NT2/D1 (cell line): ENCODE measurements at regions not wholly inside any gene's neighbourhood (a gene's known extent, or its start where the extent isn't known, plus 50 kb on each side); places are given as distances from the start of the nearest gene placed in this dataset.
"Not testable (repeated sequence)": the region's sequence is repeated elsewhere in the genome, so short reads cannot be mapped to it uniquely, and the experiment has no call there.

ENCODE experiments used
- DNase-seq: peaks from one replicate; pipeline ENCODE4 v3.0.0-alpha.2; 2011; ENCODE audit warnings: low read depth, low spot score
- H3K27me3 ChIP-seq: 2 replicates; pipeline ENCODE4 v1.6.0; 2011; ENCODE audit warnings: mild to moderate bottlenecking; ENCODE audit not compliant: insufficient read length, insufficient read depth
- H3K36me3 ChIP-seq: 2 replicates; pipeline ENCODE4 v1.6.1; 2011; ENCODE audit warnings: mild to moderate bottlenecking, low read length, mixed read lengths; ENCODE audit not compliant: insufficient read depth, insufficient read length
- H3K4me1 ChIP-seq: 2 replicates; pipeline ENCODE4 v1.5.1; 2011; ENCODE audit not compliant: insufficient read depth, insufficient read length
- H3K4me3 ChIP-seq: 2 replicates; pipeline ENCODE4 v1.5.1; 2011; ENCODE audit warnings: low read depth; ENCODE audit not compliant: insufficient read length
- H3K9ac ChIP-seq: 2 replicates; pipeline ENCODE4 v1.6.0; 2011; ENCODE audit warnings: low read depth; ENCODE audit not compliant: insufficient read length
- H3K9me3 ChIP-seq: 2 replicates; pipeline ENCODE4 v1.5.1; 2011; ENCODE audit warnings: mild to moderate bottlenecking, low read length; ENCODE audit not compliant: insufficient read depth
- SUZ12 ChIP-seq: IDR thresholded peaks from 2 replicates; pipeline ENCODE4 v1.6.1; 2011; ENCODE audit not compliant: insufficient read length, insufficient read depth; ENCODE audit errors: extremely low read depth
- YY1 ChIP-seq: IDR thresholded peaks from 2 replicates; pipeline ENCODE4 v1.6.1; 2011; ENCODE audit not compliant: insufficient read length, insufficient read depth
- ZNF274 ChIP-seq: IDR thresholded peaks from 2 replicates; pipeline ENCODE4 v1.6.1; 2011; ENCODE audit warnings: mild to moderate bottlenecking, low read depth, low read length

DNA sequence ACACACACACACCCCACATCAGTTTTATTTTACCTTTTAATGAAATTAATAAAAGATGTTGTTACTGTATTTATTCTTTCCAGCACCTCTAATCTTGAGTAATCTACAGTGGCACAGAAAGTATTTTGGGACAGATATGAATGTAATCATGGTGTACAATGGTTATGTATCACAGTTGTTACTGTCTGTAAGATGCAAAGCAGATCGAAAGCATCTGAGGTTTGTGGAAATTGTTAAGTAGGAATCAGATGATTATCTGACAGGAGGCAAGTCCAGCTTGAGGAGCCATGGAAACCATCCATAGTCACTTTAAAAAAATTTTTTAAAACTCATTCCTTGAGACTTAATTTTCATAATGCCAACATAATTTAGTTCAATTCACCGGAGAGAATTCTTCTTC lies 636.3 kb upstream of the MARCKS start:
- H3K9ac ChIP-seq: no peak overlapping the region
- no peaks in the 10 kb centered on the region for H3K36me3 ChIP-seq
- H3K27me3 ChIP-seq: no peaks in the 10 kb centered on the region
- H3K4me1 ChIP-seq: no peaks in the 10 kb centered on the region
- TF ChIP-seq ZNF274 (no peak), YY1 (no peak), SUZ12 (no peak)
- DNase-seq: no peak
- no peak overlapping the region for H3K4me3 ChIP-seq
- H3K9me3 ChIP-seq: no peaks in the 10 kb centered on the region

DNA sequence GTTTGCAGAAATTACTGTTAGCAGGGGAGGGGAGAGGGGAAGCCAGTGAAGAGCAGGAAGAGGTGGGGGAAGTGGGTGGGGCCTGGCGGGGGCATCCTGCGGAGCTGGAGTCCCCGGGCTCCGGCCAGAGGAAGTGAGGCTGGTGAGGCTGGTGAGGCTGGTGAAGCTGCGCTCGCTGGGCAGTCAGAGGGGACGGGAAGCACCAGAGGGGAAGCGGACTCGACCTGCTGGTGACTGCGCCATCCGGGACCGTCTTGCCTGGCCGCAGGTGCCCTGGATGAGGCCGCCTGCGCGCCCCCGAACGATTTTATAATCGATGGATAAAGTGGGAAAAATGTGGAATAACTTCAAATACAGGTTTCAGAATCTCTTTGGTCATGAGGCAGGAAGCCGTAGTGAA lies 635.3 kb upstream of the MARCKS start:
- no peak overlapping the region for H3K4me3 ChIP-seq
- H3K4me1 ChIP-seq: no peaks in the 10 kb centered on the region
- DNase-seq: no peak
- H3K9ac ChIP-seq: no peak overlapping the region
- no peaks in the 10 kb centered on the region for H3K27me3 ChIP-seq
- no peaks in the 10 kb centered on the region for H3K9me3 ChIP-seq
- no peak for TF ChIP-seq SUZ12
- TF ChIP-seq YY1: no peak
- no peak for TF ChIP-seq ZNF274
- H3K36me3 ChIP-seq: no peaks in the 10 kb centered on the region

DNA sequence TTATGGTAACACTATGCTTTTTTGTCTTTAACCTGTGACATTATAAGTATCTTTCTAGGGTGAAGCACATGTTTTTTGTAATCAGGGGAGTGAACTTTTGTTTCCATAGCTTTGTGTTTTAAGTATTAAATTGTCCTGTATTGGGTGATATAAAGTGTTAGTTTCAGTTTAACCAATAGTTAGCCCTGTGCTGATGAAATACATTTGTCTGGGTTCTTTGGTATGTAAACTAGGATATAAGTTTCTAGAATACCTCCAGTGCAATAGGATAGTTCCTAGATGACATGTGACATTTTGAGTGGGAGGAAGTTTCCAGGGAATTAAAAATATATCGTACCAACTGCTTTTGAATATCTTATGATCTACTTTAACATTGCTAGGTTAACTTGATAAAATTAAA lies 611.0 kb upstream of the MARCKS start:
- Histone ChIP-seq H3K27me3 (no peaks in the 10 kb centered on the region), H3K9me3 (no peaks in the 10 kb centered on the region), H3K9ac (no peak overlapping the region), H3K36me3 (no peaks in the 10 kb centered on the region), H3K4me1 (no peaks in the 10 kb centered on the region), H3K4me3 (no peak overlapping the region)
- TF ChIP-seq ZNF274: no peak
- no peak for DNase-seq

- Histone ChIP-seq H3K4me1 (no peaks in the 10 kb centered on the region), H3K27me3 (no peaks in the 10 kb centered on the region), H3K9me3 (no peaks in the 10 kb centered on the region), H3K4me3 (no peak overlapping the region), H3K36me3 (no peaks in the 10 kb centered on the region), H3K9ac (no peak overlapping the region)
- TF ChIP-seq YY1 (no peak), ZNF274 (no peak), SUZ12 (no peak)
- DNase-seq: no peak
Observed at GRCh38 chr6:113248532-113248931, 608.6 kb upstream of the MARCKS start.

- not testable (repeated sequence) for H3K27me3 ChIP-seq, H3K4me3 ChIP-seq, DNase-seq, H3K36me3 ChIP-seq, H3K4me1 ChIP-seq, H3K9ac ChIP-seq, H3K9me3 ChIP-seq
Observed at GRCh38 chr6:113254194-113254593, 603.0 kb upstream of the MARCKS start.

- Histone ChIP-seq H3K9me3 (no peaks in the 10 kb centered on the region; the same call in 1 of the 2 replicates), H3K9ac (no peak overlapping the region), H3K36me3 (no peaks in the 10 kb centered on the region), H3K4me3 (no peak overlapping the region), H3K4me1 (no peaks in the 10 kb centered on the region), H3K27me3 (no peaks in the 10 kb centered on the region)
- no peak for DNase-seq
- TF ChIP-seq ZNF274: no peak
- TF ChIP-seq YY1: no peak
- TF ChIP-seq SUZ12: no peak
Observed at GRCh38 chr6:113258771-113259170, 598.4 kb upstream of the MARCKS start.

DNA sequence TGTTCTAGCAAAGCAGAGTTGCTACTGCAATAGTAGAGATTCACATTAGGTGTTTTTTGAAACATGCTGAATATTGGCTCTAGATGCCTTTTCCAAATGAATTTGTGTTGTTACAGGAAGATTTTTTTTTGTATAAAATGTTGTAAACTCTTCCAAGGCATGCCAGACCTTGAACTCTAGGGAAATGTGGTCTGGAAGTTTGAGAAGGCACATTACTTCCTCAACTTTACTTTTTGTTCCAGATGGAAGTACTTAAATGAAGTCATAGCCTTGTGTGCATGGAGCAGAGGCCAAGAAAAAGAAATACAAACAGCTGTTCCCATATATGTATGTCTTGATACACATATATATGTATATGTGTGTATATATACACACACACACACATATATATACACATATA lies 585.7 kb upstream of the MARCKS start:
- no peak overlapping the region for H3K9ac ChIP-seq
- H3K4me1 ChIP-seq: no peaks in the 10 kb centered on the region
- H3K9me3 ChIP-seq: peaks cover 31% of the 10 kb centered on the region
- no peak for DNase-seq
- no peak for TF ChIP-seq YY1
- no peak for TF ChIP-seq SUZ12
- no peak for TF ChIP-seq ZNF274
- H3K36me3 ChIP-seq: no peaks in the 10 kb centered on the region
- no peak overlapping the region for H3K4me3 ChIP-seq
- no peaks in the 10 kb centered on the region for H3K27me3 ChIP-seq

GRCh38 chr6:113276601-113277000 lies 580.5 kb upstream of the MARCKS start:
- Histone ChIP-seq H3K9ac (no peak overlapping the region), H3K27me3 (no peaks in the 10 kb centered on the region)

More at GRCh38 chr6:113276601-113277000, 580.5 kb upstream of the MARCKS start:
- Histone ChIP-seq H3K36me3 (no peaks in the 10 kb centered on the region), H3K9me3 (no peaks in the 10 kb centered on the region), H3K4me1 (no peaks in the 10 kb centered on the region), H3K4me3 (no peak overlapping the region)
- no peak for TF ChIP-seq YY1
- TF ChIP-seq ZNF274: no peak
- TF ChIP-seq SUZ12: no peak
- no peak for DNase-seq
